GM18511 (cell line): ENCODE measurements at regions not wholly inside any gene's neighbourhood (a gene's known extent, or its start where the extent isn't known, plus 50 kb on each side); places are given as distances from the start of the nearest gene placed in this dataset.
"Not testable (repeated sequence)": the region's sequence is repeated elsewhere in the genome, so short reads cannot be mapped to it uniquely, and the experiment has no call there.

Source experiments
- ATAC-seq: cut with Tn5 transposase; IDR thresholded peaks from one replicate; pipeline ENCODE4 v1.9.1; 2021; ENCODE audit warnings: mild to moderate bottlenecking, moderate library complexity; ENCODE audit not compliant: unreplicated experiment

GRCh38 chrX:113389846-113390245 is 549.2 kb upstream of the AMOT start:
- ATAC-seq: no peak

GRCh38 chrX:113384628-113385027 is 544.0 kb upstream of the AMOT start:
- ATAC-seq: no peak

GRCh38 chrX:113373421-113373820 is 532.8 kb upstream of the AMOT start:
- ATAC-seq: not testable (repeated sequence)

GRCh38 chrX:113370006-113370405 is 529.4 kb upstream of the AMOT start:
- ATAC-seq: no peak

GRCh38 chrX:113369056-113369455 is 528.4 kb upstream of the AMOT start:
- ATAC-seq: no peak

- no peak for ATAC-seq
These were observed 512.5 kb upstream of the AMOT start for GRCh38 chrX:113353134-113353533.

GRCh38 chrX:113330416-113330815 is 489.8 kb upstream of the AMOT start:
- no peak for ATAC-seq

- no peak for ATAC-seq
These were observed 475.3 kb upstream of the AMOT start for GRCh38 chrX:113315927-113316326.

GRCh38 chrX:113305496-113305895 is 464.9 kb upstream of the AMOT start:
- ATAC-seq: no peak

- ATAC-seq: no peak
These were observed 459.9 kb upstream of the AMOT start for GRCh38 chrX:113300580-113300979.

- no peak for ATAC-seq
These were observed 456.8 kb upstream of the AMOT start for GRCh38 chrX:113297437-113297836.

- ATAC-seq: no peak
These were observed 448.9 kb upstream of the AMOT start for GRCh38 chrX:113289503-113289902.

GRCh38 chrX:113287761-113288160 is 447.1 kb upstream of the AMOT start:
- ATAC-seq: no peak

- no peak for ATAC-seq
These were observed 435.2 kb upstream of the AMOT start for GRCh38 chrX:113275804-113276203.

GRCh38 chrX:113274791-113275190 is 434.2 kb upstream of the AMOT start:
- ATAC-seq: no peak

GRCh38 chrX:113274345-113274744 is 433.7 kb upstream of the AMOT start:
- ATAC-seq: no peak

GRCh38 chrX:113269203-113269602 is 428.6 kb upstream of the AMOT start:
- no peak for ATAC-seq

- ATAC-seq: no peak
These were observed 419.8 kb upstream of the AMOT start for GRCh38 chrX:113260474-113260873.

- ATAC-seq: no peak
These were observed 381.7 kb upstream of the AMOT start for GRCh38 chrX:113222305-113222704.

GRCh38 chrX:113212052-113212451 is 371.4 kb upstream of the AMOT start:
- no peak for ATAC-seq

GRCh38 chrX:113202601-113203000 is 362.0 kb upstream of the AMOT start:
- no peak for ATAC-seq

GRCh38 chrX:113195949-113196348 is 355.3 kb upstream of the AMOT start:
- ATAC-seq: no peak

GRCh38 chrX:113192418-113192817 is 351.8 kb upstream of the AMOT start:
- ATAC-seq: no peak

GRCh38 chrX:113157496-113157895 is 316.9 kb upstream of the AMOT start:
- no peak for ATAC-seq
